Naive B cell (primary cell): ENCODE measurements at regions not wholly inside any gene's neighbourhood (a gene's known extent, or its start where the extent isn't known, plus 50 kb on each side); places are given as distances from the start of the nearest gene placed in this dataset.

ENCODE experiments used
- ATAC-seq, 2 donors: fragments of 150-1000 bp; cut with Tn5 transposase; 2 replicates each; pipeline ENCODE4 v1.10.0; 2021; ENCODE audit warnings: low read depth in 2 of 2, mild to moderate bottlenecking in 2 of 2, moderate library complexity in 2 of 2
- DNase-seq: peaks from one replicate; pipeline ENCODE4 v3.0.0; 2022
- H3K27ac Mint-ChIP-seq, 6 donors: one replicate each; pipeline ENCODE4 v1.8.0; 2020 to 2022; ENCODE audit warnings: mild to moderate bottlenecking in 6 of 6, mixed read lengths in 6 of 6, moderate library complexity in 5 of 6, inconsistent platforms in 2 of 6
- H3K27me3 Mint-ChIP-seq, 3 donors: one replicate each; pipeline ENCODE4 v1.8.0; 2021 to 2022; ENCODE audit warnings: mixed read lengths in 3 of 3, mild to moderate bottlenecking in 1 of 3
- H3K36me3 Mint-ChIP-seq, 2 donors: one replicate each; pipeline ENCODE4 v1.8.0; 2020 to 2022; ENCODE audit warnings: mixed read lengths in 2 of 2, inconsistent platforms in 1 of 2, mild to moderate bottlenecking in 1 of 2
- H3K4me1 Mint-ChIP-seq, 3 donors: one replicate each; pipeline ENCODE4 v1.8.0; 2020 to 2022; ENCODE audit warnings: mixed read lengths in 3 of 3, inconsistent platforms in 1 of 3, mild to moderate bottlenecking in 1 of 3, moderate library complexity in 1 of 3
- H3K4me3 Mint-ChIP-seq, 8 donors: one replicate each; pipeline ENCODE4 v1.8.0; 2020 to 2022; ENCODE audit warnings: mild to moderate bottlenecking in 8 of 8, mixed read lengths in 8 of 8, moderate library complexity in 8 of 8, inconsistent platforms in 2 of 8
- H3K9me3 Mint-ChIP-seq, 7 donors: one replicate each; pipeline ENCODE4 v1.8.0; 2020 to 2022; ENCODE audit warnings: mixed read lengths in 7 of 7, mild to moderate bottlenecking in 5 of 7, inconsistent platforms in 2 of 7, moderate library complexity in 1 of 7

- no peaks in the 10 kb centered on the region for H3K27me3 Mint-ChIP-seq
- ATAC-seq (no peak), DNase-seq (no peak)
- H3K4me1 Mint-ChIP-seq, result no peaks in the 10 kb centered on the region
- no peak overlapping the region for H3K27ac Mint-ChIP-seq
- H3K36me3 Mint-ChIP-seq, result no peaks in the 10 kb centered on the region
- H3K4me3 Mint-ChIP-seq, result no peak overlapping the region
- peaks cover 0 to 4% (median 0%) of the 10 kb centered on the region in 7 donors for H3K9me3 Mint-ChIP-seq
Measured at GRCh38 chr21:19326531-19327319, 923.1 kb upstream of the TMPRSS15 start.

- Mint-ChIP-seq H3K36me3 (no peaks in the 10 kb centered on the region), H3K27me3 (no peaks in the 10 kb centered on the region)
- ATAC-seq, result no peak
Measured at GRCh38 chr21:19328954-19329353, 925.4 kb upstream of the TMPRSS15 start.

GRCh38 chr21:19340303-19340702, 936.7 kb upstream of the TMPRSS15 start:
- no peak for ATAC-seq
- H3K4me1 Mint-ChIP-seq, result no peaks in the 10 kb centered on the region
- H3K4me3 Mint-ChIP-seq, result no peak overlapping the region
- no peak for DNase-seq
- H3K36me3 Mint-ChIP-seq, result no peaks in the 10 kb centered on the region
- H3K27me3 Mint-ChIP-seq, result no peaks in the 10 kb centered on the region
- no peak overlapping the region for H3K27ac Mint-ChIP-seq
- no peaks in the 10 kb centered on the region for H3K9me3 Mint-ChIP-seq

More at GRCh38 chr21:19328954-19329353, 925.4 kb upstream of the TMPRSS15 start:
- H3K4me1 Mint-ChIP-seq, result no peaks in the 10 kb centered on the region
- peaks cover 0 to 13% (median 2%) of the 10 kb centered on the region in 7 donors for H3K9me3 Mint-ChIP-seq
- no peak overlapping the region for H3K27ac Mint-ChIP-seq
- no peak overlapping the region for H3K4me3 Mint-ChIP-seq
- no peak for DNase-seq

- Mint-ChIP-seq H3K9me3 (no peaks in the 10 kb centered on the region), H3K36me3 (no peaks in the 10 kb centered on the region), H3K27me3 (no peaks in the 10 kb centered on the region), H3K4me1 (no peaks in the 10 kb centered on the region), H3K4me3 (no peak overlapping the region), H3K27ac (no peak overlapping the region)
- DNase-seq, result no peak
- no peak for ATAC-seq
Measured at GRCh38 chr21:19340954-19341353, 937.4 kb upstream of the TMPRSS15 start.

GRCh38 chr21:19343711-19344110, 940.1 kb upstream of the TMPRSS15 start:
- Mint-ChIP-seq H3K4me1 (no peaks in the 10 kb centered on the region), H3K9me3 (no peaks in the 10 kb centered on the region), H3K36me3 (no peaks in the 10 kb centered on the region), H3K27ac (no peak overlapping the region), H3K4me3 (no peak overlapping the region), H3K27me3 (no peaks in the 10 kb centered on the region)
- DNase-seq (no peak), ATAC-seq (no peak)

- no peak for DNase-seq
- H3K9me3 Mint-ChIP-seq, result no peaks in the 10 kb centered on the region
- H3K27ac Mint-ChIP-seq, result no peak overlapping the region
- no peaks in the 10 kb centered on the region for H3K36me3 Mint-ChIP-seq
- no peaks in the 10 kb centered on the region for H3K27me3 Mint-ChIP-seq
- H3K4me1 Mint-ChIP-seq, result no peaks in the 10 kb centered on the region
- ATAC-seq, result no peak
- H3K4me3 Mint-ChIP-seq, result no peak overlapping the region
Measured at GRCh38 chr21:19350286-19350685, 946.7 kb upstream of the TMPRSS15 start.

- Mint-ChIP-seq H3K27ac (no peak overlapping the region), H3K27me3 (no peaks in the 10 kb centered on the region), H3K4me1 (no peaks in the 10 kb centered on the region), H3K36me3 (no peaks in the 10 kb centered on the region), H3K4me3 (peak overlapping the region in 1 of 8 donors; percentile 35), H3K9me3 (no peaks in the 10 kb centered on the region)
- no peak for DNase-seq
- ATAC-seq, result no peak
Measured at GRCh38 chr21:19353256-19353655, 949.7 kb upstream of the TMPRSS15 start.

GRCh38 chr21:19368944-19369343, 965.4 kb upstream of the TMPRSS15 start:
- Mint-ChIP-seq H3K27ac (no peak overlapping the region), H3K4me3 (no peak overlapping the region), H3K27me3 (no peaks in the 10 kb centered on the region), H3K36me3 (no peaks in the 10 kb centered on the region), H3K9me3 (no peaks in the 10 kb centered on the region), H3K4me1 (no peaks in the 10 kb centered on the region)
- DNase-seq (no peak), ATAC-seq (no peak)

GRCh38 chr21:19392390-19392789, 988.8 kb upstream of the TMPRSS15 start:
- H3K4me1 Mint-ChIP-seq, result no peaks in the 10 kb centered on the region
- ATAC-seq, result no peak
- H3K4me3 Mint-ChIP-seq, result no peak overlapping the region
- H3K36me3 Mint-ChIP-seq, result no peaks in the 10 kb centered on the region
- DNase-seq, result no peak
- no peaks in the 10 kb centered on the region for H3K27me3 Mint-ChIP-seq
- peaks cover 0 to 2% (median 0%) of the 10 kb centered on the region in 7 donors for H3K9me3 Mint-ChIP-seq
- H3K27ac Mint-ChIP-seq, result no peak overlapping the region

GRCh38 chr21:19400223-19400770, 996.7 kb upstream of the TMPRSS15 start:
- no peaks in the 10 kb centered on the region for H3K4me1 Mint-ChIP-seq
- DNase-seq (no peak), ATAC-seq (no peak)
- H3K27ac Mint-ChIP-seq, result no peak overlapping the region
- H3K4me3 Mint-ChIP-seq, result no peak overlapping the region
- H3K9me3 Mint-ChIP-seq, result no peaks in the 10 kb centered on the region
- no peaks in the 10 kb centered on the region for H3K36me3 Mint-ChIP-seq
- H3K27me3 Mint-ChIP-seq, result no peaks in the 10 kb centered on the region

- Mint-ChIP-seq H3K4me1 (no peaks in the 10 kb centered on the region), H3K4me3 (no peak overlapping the region), H3K27me3 (no peaks in the 10 kb centered on the region), H3K36me3 (no peaks in the 10 kb centered on the region), H3K27ac (no peak overlapping the region), H3K9me3 (no peaks in the 10 kb centered on the region)
- DNase-seq (no peak), ATAC-seq (no peak)
Measured at GRCh38 chr21:19402870-19403269, 999.3 kb upstream of the TMPRSS15 start.

- Mint-ChIP-seq H3K27ac (no peak overlapping the region), H3K36me3 (no peaks in the 10 kb centered on the region), H3K9me3 (no peaks in the 10 kb centered on the region), H3K4me1 (no peaks in the 10 kb centered on the region), H3K27me3 (no peaks in the 10 kb centered on the region), H3K4me3 (no peak overlapping the region)
- ATAC-seq (no peak), DNase-seq (no peak)
Measured at GRCh38 chr21:19405326-19405725, 1001.7 kb upstream of the TMPRSS15 start.

- ATAC-seq, result no peak
- no peak for DNase-seq
- Mint-ChIP-seq H3K9me3 (peaks cover 4 to 8% (median 5%) of the 10 kb centered on the region in 7 donors), H3K4me1 (no peaks in the 10 kb centered on the region), H3K36me3 (no peaks in the 10 kb centered on the region), H3K27ac (no peak overlapping the region), H3K27me3 (no peaks in the 10 kb centered on the region), H3K4me3 (no peak overlapping the region)
Measured at GRCh38 chr21:19420565-19420964, 1017.0 kb upstream of the TMPRSS15 start.

- ATAC-seq (no peak), DNase-seq (no peak)
- no peaks in the 10 kb centered on the region for H3K4me1 Mint-ChIP-seq
- H3K27me3 Mint-ChIP-seq, result no peaks in the 10 kb centered on the region
- no peak overlapping the region for H3K27ac Mint-ChIP-seq
- H3K9me3 Mint-ChIP-seq, result peaks cover 0 to 18% (median 6%) of the 10 kb centered on the region in 7 donors
- H3K4me3 Mint-ChIP-seq, result no peak overlapping the region
- H3K36me3 Mint-ChIP-seq, result no peaks in the 10 kb centered on the region
Measured at GRCh38 chr21:19433623-19434022, 1030.0 kb upstream of the TMPRSS15 start.
